ENCODE measurements at regions not wholly inside any gene's neighbourhood (a gene's known extent, or its start where the extent isn't known, plus 50 kb on each side); places are given as distances from the start of the nearest gene placed in this dataset.

DNA sequence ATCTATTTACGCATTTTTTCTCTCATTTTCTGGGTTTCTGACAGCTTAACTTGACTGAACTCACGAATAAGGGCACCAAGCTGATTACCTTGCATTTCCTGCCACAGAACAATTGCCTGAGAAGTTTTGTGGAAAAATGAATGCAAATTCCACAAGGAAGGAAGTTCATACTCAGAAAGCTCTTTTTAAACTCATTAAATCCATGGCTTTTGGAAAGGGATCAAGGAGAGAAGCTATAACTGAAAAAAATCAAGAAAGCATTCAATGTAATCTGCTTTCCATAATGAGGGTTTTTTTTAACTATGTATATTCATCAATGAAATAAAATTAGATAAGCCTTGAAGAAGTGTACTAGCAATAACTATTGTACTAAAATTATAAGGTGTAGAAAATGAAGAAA is 252.5 kb downstream of the GPM6A start:
- Histone ChIP-seq H3K27ac (ENCODE audit: low read depth, low read length) (no peak overlapping the region), H4K20me1 (ENCODE audit: insufficient read depth, low read length) (no peaks in the 10 kb centered on the region), H3K9me3 (ENCODE audit: insufficient read depth, low read depth, low read length) (no peaks in the 10 kb centered on the region), H3K27me3 (ENCODE audit: insufficient read depth, low read length) (no peaks in the 10 kb centered on the region), H3K4me2 (ENCODE audit: low read length) (no peak overlapping the region), H3K79me2 (ENCODE audit: insufficient read depth, low read length) (no peaks in the 10 kb centered on the region), H2AFZ (ENCODE audit: low read depth, low read length) (no peak overlapping the region), H3K9ac (ENCODE audit: low read length) (no peak overlapping the region), H3K36me3 (ENCODE audit: insufficient read depth, low read length) (no peaks in the 10 kb centered on the region), H3K4me3 (ENCODE audit: insufficient read depth, low read depth, low read length) (no peak overlapping the region), H3K4me1 (ENCODE audit: insufficient read depth, low read length) (no peaks in the 10 kb centered on the region)
- H3K9me3 Mint-ChIP-seq (ENCODE audit: unreplicated experiment), result no peaks in the 10 kb centered on the region
- no peaks in the 10 kb centered on the region for H3K27me3 Mint-ChIP-seq (ENCODE audit: low read depth, unreplicated experiment)
- TF ChIP-seq EZH2 (IDR thresholded peaks at IDR 0.05; ENCODE audit: insufficient read depth, low read length), result no peak
- no peaks in the 10 kb centered on the region for H3K36me3 Mint-ChIP-seq (ENCODE audit: low read depth, unreplicated experiment)
- no peak for FAIRE-seq
- H3K4me1 Mint-ChIP-seq (ENCODE audit: low read depth, unreplicated experiment), result no peaks in the 10 kb centered on the region
- H3K27ac Mint-ChIP-seq (ENCODE audit: unreplicated experiment), result no peak overlapping the region
- no peak for DNase-seq (ENCODE audit: low read depth)
- H3K4me3 Mint-ChIP-seq (ENCODE audit: unreplicated experiment), result no peak overlapping the region

DNA sequence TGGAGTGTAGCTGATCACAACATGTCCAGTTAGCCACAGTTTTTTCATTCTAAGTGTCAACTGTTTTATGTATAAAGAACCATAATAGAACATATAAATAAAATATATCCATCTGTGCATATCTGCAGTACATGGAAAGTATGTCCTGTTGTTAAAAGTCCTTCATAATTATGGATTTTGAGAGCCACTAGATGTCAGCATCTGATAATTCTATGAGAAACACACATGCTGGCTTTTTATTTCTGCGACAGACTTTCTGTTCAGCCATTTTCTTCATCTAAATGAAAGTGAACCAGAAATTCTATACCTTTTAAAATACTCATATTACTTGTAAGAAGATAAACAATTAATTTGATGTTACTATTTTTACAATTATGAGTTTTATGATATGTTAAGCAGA is 251.5 kb downstream of the GPM6A start:
- Mint-ChIP-seq H3K36me3 (ENCODE audit: low read depth, unreplicated experiment) (no peaks in the 10 kb centered on the region), H3K9me3 (ENCODE audit: unreplicated experiment) (no peaks in the 10 kb centered on the region)

DNA sequence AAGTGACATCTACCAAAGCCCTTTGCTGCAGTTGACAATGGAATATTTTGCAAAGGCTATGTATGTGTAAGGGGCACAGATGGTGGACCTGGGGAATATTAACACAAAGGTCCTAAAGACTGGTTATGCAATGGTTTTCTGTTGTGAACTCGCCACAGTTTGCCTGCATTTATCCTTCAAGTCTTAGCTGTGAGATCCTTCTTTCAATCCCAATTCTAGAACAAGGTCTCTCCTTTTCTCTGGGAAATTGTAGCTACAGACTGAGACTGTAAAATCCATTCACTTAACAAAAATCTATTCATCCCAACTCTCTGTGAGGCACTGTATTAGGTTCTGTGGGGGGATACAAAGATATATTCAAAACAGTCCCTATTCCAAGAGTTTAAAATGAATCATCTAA is 250.4 kb downstream of the GPM6A start:
- Histone ChIP-seq H2AFZ (ENCODE audit: low read depth, low read length) (no peak overlapping the region), H3K9ac (ENCODE audit: low read length) (no peak overlapping the region), H3K4me3 (ENCODE audit: insufficient read depth, low read depth, low read length) (no peak overlapping the region), H3K4me1 (ENCODE audit: insufficient read depth, low read length) (no peaks in the 10 kb centered on the region), H3K27me3 (ENCODE audit: insufficient read depth, low read length) (no peaks in the 10 kb centered on the region), H3K4me2 (ENCODE audit: low read length) (no peak overlapping the region), H3K79me2 (ENCODE audit: insufficient read depth, low read length) (no peaks in the 10 kb centered on the region), H4K20me1 (ENCODE audit: insufficient read depth, low read length) (no peaks in the 10 kb centered on the region), H3K36me3 (ENCODE audit: insufficient read depth, low read length) (no peaks in the 10 kb centered on the region), H3K9me3 (ENCODE audit: insufficient read depth, low read depth, low read length) (no peaks in the 10 kb centered on the region), H3K27ac (ENCODE audit: low read depth, low read length) (no peak overlapping the region)
- Mint-ChIP-seq H3K9me3 (ENCODE audit: unreplicated experiment) (no peaks in the 10 kb centered on the region), H3K36me3 (ENCODE audit: low read depth, unreplicated experiment) (no peaks in the 10 kb centered on the region), H3K4me1 (ENCODE audit: low read depth, unreplicated experiment) (no peaks in the 10 kb centered on the region), H3K27me3 (ENCODE audit: low read depth, unreplicated experiment) (no peaks in the 10 kb centered on the region), H3K4me3 (ENCODE audit: unreplicated experiment) (no peak overlapping the region), H3K27ac (ENCODE audit: unreplicated experiment) (no peak overlapping the region)
- DNase-seq (ENCODE audit: low read depth) (no peak), FAIRE-seq (no peak)
- TF ChIP-seq, protein P1, sequence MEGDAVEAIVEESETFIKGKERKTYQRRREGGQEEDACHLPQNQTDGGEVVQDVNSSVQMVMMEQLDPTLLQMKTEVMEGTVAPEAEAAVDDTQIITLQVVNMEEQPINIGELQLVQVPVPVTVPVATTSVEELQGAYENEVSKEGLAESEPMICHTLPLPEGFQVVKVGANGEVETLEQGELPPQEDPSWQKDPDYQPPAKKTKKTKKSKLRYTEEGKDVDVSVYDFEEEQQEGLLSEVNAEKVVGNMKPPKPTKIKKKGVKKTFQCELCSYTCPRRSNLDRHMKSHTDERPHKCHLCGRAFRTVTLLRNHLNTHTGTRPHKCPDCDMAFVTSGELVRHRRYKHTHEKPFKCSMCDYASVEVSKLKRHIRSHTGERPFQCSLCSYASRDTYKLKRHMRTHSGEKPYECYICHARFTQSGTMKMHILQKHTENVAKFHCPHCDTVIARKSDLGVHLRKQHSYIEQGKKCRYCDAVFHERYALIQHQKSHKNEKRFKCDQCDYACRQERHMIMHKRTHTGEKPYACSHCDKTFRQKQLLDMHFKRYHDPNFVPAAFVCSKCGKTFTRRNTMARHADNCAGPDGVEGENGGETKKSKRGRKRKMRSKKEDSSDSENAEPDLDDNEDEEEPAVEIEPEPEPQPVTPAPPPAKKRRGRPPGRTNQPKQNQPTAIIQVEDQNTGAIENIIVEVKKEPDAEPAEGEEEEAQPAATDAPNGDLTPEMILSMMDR (IDR thresholded peaks at IDR 0.05; ENCODE audit: insufficient read depth, low read depth, low read length), result no peak
- TF ChIP-seq EZH2 (IDR thresholded peaks at IDR 0.05; ENCODE audit: insufficient read depth, low read length), result no peak

More for the DNA sequence above, 251.5 kb downstream of the GPM6A start:
- H3K4me3 ChIP-seq (ENCODE audit: insufficient read depth, low read depth, low read length), result no peak overlapping the region
- FAIRE-seq (no peak), DNase-seq (ENCODE audit: low read depth) (peak; percentile 26)
- H3K4me1 Mint-ChIP-seq (ENCODE audit: low read depth, unreplicated experiment), result no peaks in the 10 kb centered on the region
- no peaks in the 10 kb centered on the region for H3K36me3 ChIP-seq (ENCODE audit: insufficient read depth, low read length)
- H3K9me3 ChIP-seq (ENCODE audit: insufficient read depth, low read depth, low read length), result no peaks in the 10 kb centered on the region
- no peaks in the 10 kb centered on the region for H3K79me2 ChIP-seq (ENCODE audit: insufficient read depth, low read length)
- H3K4me1 ChIP-seq (ENCODE audit: insufficient read depth, low read length), result no peaks in the 10 kb centered on the region
- no peak overlapping the region for H3K4me3 Mint-ChIP-seq (ENCODE audit: unreplicated experiment)
- no peak for TF ChIP-seq EZH2 (IDR thresholded peaks at IDR 0.05; ENCODE audit: insufficient read depth, low read length)
- TF ChIP-seq, protein P1 (IDR thresholded peaks at IDR 0.05; ENCODE audit: insufficient read depth, low read depth, low read length), result peak; percentile 34
- no peak overlapping the region for H3K27ac ChIP-seq (ENCODE audit: low read depth, low read length)
- H2AFZ ChIP-seq (ENCODE audit: low read depth, low read length), result no peak overlapping the region
- H3K9ac ChIP-seq (ENCODE audit: low read length), result no peak overlapping the region
- no peak overlapping the region for H3K27ac Mint-ChIP-seq (ENCODE audit: unreplicated experiment)
- H4K20me1 ChIP-seq (ENCODE audit: insufficient read depth, low read length), result no peaks in the 10 kb centered on the region
- no peak overlapping the region for H3K4me2 ChIP-seq (ENCODE audit: low read length)
- H3K27me3 Mint-ChIP-seq (ENCODE audit: low read depth, unreplicated experiment), result no peaks in the 10 kb centered on the region
- no peaks in the 10 kb centered on the region for H3K27me3 ChIP-seq (ENCODE audit: insufficient read depth, low read length)
